ENCODE measurements at regions not wholly inside any gene's neighbourhood (a gene's known extent, or its start where the extent isn't known, plus 50 kb on each side); places are given as distances from the start of the nearest gene placed in this dataset.
"Not testable (repeated sequence)": the region's sequence is repeated elsewhere in the genome, so short reads cannot be mapped to it uniquely, and the experiment has no call there.

GRCh38 chrX:1903236-1903935, 288.5 kb downstream of the ASMT start:
- Histone ChIP-seq H3K4me1 (no peaks in the 10 kb centered on the region), H3K27me3 (peaks cover 0 to 22% (median 2%) of the 10 kb centered on the region in 7 donors), H3K27ac (no peak overlapping the region), H3K36me3 (no peaks in the 10 kb centered on the region), H3K9me3 (peaks cover 0 to 16% (median 0%) of the 10 kb centered on the region in 11 donors), H3K4me3 (no peak overlapping the region)
- 81 to 85% methylated on average over 17 of the region's 17 CpGs for WGBS, 2 donors
- DNase-seq (no peak), ATAC-seq (no peak)
- intact Hi-C loops (cut with DNase I): no loop called here
- TF ChIP-seq, protein P1, sequence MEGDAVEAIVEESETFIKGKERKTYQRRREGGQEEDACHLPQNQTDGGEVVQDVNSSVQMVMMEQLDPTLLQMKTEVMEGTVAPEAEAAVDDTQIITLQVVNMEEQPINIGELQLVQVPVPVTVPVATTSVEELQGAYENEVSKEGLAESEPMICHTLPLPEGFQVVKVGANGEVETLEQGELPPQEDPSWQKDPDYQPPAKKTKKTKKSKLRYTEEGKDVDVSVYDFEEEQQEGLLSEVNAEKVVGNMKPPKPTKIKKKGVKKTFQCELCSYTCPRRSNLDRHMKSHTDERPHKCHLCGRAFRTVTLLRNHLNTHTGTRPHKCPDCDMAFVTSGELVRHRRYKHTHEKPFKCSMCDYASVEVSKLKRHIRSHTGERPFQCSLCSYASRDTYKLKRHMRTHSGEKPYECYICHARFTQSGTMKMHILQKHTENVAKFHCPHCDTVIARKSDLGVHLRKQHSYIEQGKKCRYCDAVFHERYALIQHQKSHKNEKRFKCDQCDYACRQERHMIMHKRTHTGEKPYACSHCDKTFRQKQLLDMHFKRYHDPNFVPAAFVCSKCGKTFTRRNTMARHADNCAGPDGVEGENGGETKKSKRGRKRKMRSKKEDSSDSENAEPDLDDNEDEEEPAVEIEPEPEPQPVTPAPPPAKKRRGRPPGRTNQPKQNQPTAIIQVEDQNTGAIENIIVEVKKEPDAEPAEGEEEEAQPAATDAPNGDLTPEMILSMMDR (IDR thresholded peaks at IDR 0.05): no peak

DNA sequence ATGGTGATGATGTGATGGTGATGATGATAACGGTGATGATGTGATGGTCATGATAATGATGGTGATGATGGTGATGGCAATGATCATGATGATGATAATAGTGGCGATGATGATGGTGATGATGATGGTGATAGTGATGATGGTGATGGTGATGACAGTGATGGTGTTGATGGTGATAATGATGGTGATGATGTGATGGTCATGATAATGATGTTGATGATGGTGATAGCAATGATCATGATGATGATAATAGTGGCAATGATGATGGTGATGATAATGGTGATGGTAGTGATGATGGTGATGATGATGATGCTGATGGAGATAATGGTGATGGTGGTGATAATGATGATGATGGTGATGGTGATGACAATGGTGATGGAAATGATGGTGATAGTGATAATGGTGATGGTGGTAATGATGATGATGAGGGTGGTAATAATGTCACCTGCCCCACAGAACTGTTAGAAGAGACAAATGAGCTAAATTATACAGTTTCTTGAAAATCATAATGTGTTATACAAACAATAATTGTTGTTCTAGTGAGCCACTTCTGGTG, 289.9 kb downstream of the ASMT start:
- Histone ChIP-seq H3K27me3 (peaks cover 0 to 22% (median 2%) of the 10 kb centered on the region in 7 donors), H3K4me1 (no peaks in the 10 kb centered on the region), H3K9me3 (peaks cover 0 to 15% (median 0%) of the 10 kb centered on the region in 11 donors), H3K36me3 (no peaks in the 10 kb centered on the region), H3K27ac (no peak overlapping the region), H3K4me3 (no peak overlapping the region)
- TF ChIP-seq, protein P1 (IDR thresholded peaks at IDR 0.05): no peak
- no peak for ATAC-seq
- no peak for DNase-seq
- WGBS, 2 donors: 85 to 99% methylated on average over 2 of the region's 2 CpGs
- intact Hi-C loops (cut with DNase I): no loop called here

- no peaks in the 10 kb centered on the region for H3K36me3 ChIP-seq
- TF ChIP-seq, protein P1 (IDR thresholded peaks at IDR 0.05): no peak
- ATAC-seq: no peak
- peaks cover 0 to 21% (median 0%) of the 10 kb centered on the region in 7 donors for H3K27me3 ChIP-seq
- intact Hi-C loops (cut with DNase I): no loop called here
- no peak overlapping the region for H3K27ac ChIP-seq
- no peak overlapping the region for H3K4me3 ChIP-seq
- peaks cover 0 to 15% (median 0%) of the 10 kb centered on the region in 11 donors for H3K9me3 ChIP-seq
- DNase-seq: no peak
- H3K4me1 ChIP-seq: no peaks in the 10 kb centered on the region
Measured at GRCh38 chrX:1906028-1906427, 291.2 kb downstream of the ASMT start.

DNA sequence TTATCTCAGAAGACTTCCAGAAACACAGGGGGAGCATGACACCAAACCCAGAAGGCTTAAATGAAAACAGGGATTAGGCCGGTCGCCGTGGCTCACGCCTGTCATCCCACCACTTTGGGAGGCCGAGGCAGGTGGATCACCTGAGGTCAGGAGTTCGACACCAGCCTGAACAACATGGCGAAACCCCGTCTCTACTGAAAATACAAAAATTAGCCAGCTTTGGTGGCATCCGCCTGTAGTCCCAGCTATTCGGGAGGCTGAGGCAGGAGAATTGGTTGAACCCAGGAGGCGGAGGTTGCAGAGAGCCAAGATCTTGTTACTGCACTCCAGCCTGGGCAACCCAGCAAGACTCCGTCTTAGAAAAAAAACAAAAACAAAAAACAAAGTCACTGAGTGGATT, 294.1 kb downstream of the ASMT start:
- H3K4me3 ChIP-seq; H3K27ac ChIP-seq; H3K4me1 ChIP-seq; intact Hi-C loops (cut with DNase I); ATAC-seq; DNase-seq; H3K36me3 ChIP-seq: not testable (repeated sequence)
- WGBS, 2 donors: 92% methylated on average over 12 of the region's 12 CpGs
- Histone ChIP-seq H3K9me3 (peaks cover 0 to 15% (median 0%) of the 10 kb centered on the region in 11 donors), H3K27me3 (peaks cover 0 to 10% (median 0%) of the 10 kb centered on the region in 7 donors)
